ENCODE measurements at regions not wholly inside any gene's neighbourhood (a gene's known extent, or its start where the extent isn't known, plus 50 kb on each side); places are given as distances from the start of the nearest gene placed in this dataset.

GRCh38 chr12:131346555-131347344 is 364.1 kb upstream of the SFSWAP start:
- H3K36me3 ChIP-seq (ENCODE audit: control insufficient read depth in 2 of 2, insufficient read depth in 2 of 2, low read length in 2 of 2) = no peaks in the 10 kb centered on the region
- H3K4me3 ChIP-seq (ENCODE audit: low read length in 2 of 2) = no peak overlapping the region
- no peaks in the 10 kb centered on the region for H3K9me3 ChIP-seq (ENCODE audit: control insufficient read depth in 2 of 2, low read length in 2 of 2)
- H3K9ac ChIP-seq (ENCODE audit: low read length in 2 of 2) = no peak overlapping the region
- H3K27me3 ChIP-seq (ENCODE audit: control insufficient read depth in 1 of 2, insufficient read depth in 2 of 2, low read length in 2 of 2) = peaks cover 14 to 16% of the 10 kb centered on the region in 2 donors
- H3K4me1 ChIP-seq (ENCODE audit: control insufficient read depth, insufficient read depth, low read length) = no peaks in the 10 kb centered on the region
- no peak overlapping the region for H3K27ac ChIP-seq (ENCODE audit: low read length)

GRCh38 chr12:131347345-131347714 is 363.6 kb upstream of the SFSWAP start:
- peaks cover 14 to 16% of the 10 kb centered on the region in 2 donors for H3K27me3 ChIP-seq (ENCODE audit: control insufficient read depth in 1 of 2, insufficient read depth in 2 of 2, low read length in 2 of 2)
- H3K9ac ChIP-seq (ENCODE audit: low read length in 2 of 2) = no peak overlapping the region
- H3K4me1 ChIP-seq (ENCODE audit: control insufficient read depth, insufficient read depth, low read length) = no peaks in the 10 kb centered on the region
- H3K9me3 ChIP-seq (ENCODE audit: control insufficient read depth in 2 of 2, low read length in 2 of 2) = no peaks in the 10 kb centered on the region
- no peak overlapping the region for H3K27ac ChIP-seq (ENCODE audit: low read length)
- H3K36me3 ChIP-seq (ENCODE audit: control insufficient read depth in 2 of 2, insufficient read depth in 2 of 2, low read length in 2 of 2) = no peaks in the 10 kb centered on the region
- H3K4me3 ChIP-seq (ENCODE audit: low read length in 2 of 2) = no peak overlapping the region

- peaks cover 14 to 16% of the 10 kb centered on the region in 2 donors for H3K27me3 ChIP-seq (ENCODE audit: control insufficient read depth in 1 of 2, insufficient read depth in 2 of 2, low read length in 2 of 2)
Measured at GRCh38 chr12:131347732-131348131, 363.2 kb upstream of the SFSWAP start.

GRCh38 chr12:131348231-131348630 is 362.7 kb upstream of the SFSWAP start:
- Histone ChIP-seq H3K9ac (ENCODE audit: low read length in 2 of 2) (no peak overlapping the region), H3K36me3 (ENCODE audit: control insufficient read depth in 2 of 2, insufficient read depth in 2 of 2, low read length in 2 of 2) (no peaks in the 10 kb centered on the region), H3K4me3 (ENCODE audit: low read length in 2 of 2) (no peak overlapping the region), H3K4me1 (ENCODE audit: control insufficient read depth, insufficient read depth, low read length) (no peaks in the 10 kb centered on the region), H3K27me3 (ENCODE audit: control insufficient read depth in 1 of 2, insufficient read depth in 2 of 2, low read length in 2 of 2) (peaks cover 14 to 16% of the 10 kb centered on the region in 2 donors), H3K9me3 (ENCODE audit: control insufficient read depth in 2 of 2, low read length in 2 of 2) (no peaks in the 10 kb centered on the region), H3K27ac (ENCODE audit: low read length) (no peak overlapping the region)

More at GRCh38 chr12:131347732-131348131, 363.2 kb upstream of the SFSWAP start:
- Histone ChIP-seq H3K4me3 (ENCODE audit: low read length in 2 of 2) (no peak overlapping the region), H3K9me3 (ENCODE audit: control insufficient read depth in 2 of 2, low read length in 2 of 2) (no peaks in the 10 kb centered on the region), H3K36me3 (ENCODE audit: control insufficient read depth in 2 of 2, insufficient read depth in 2 of 2, low read length in 2 of 2) (no peaks in the 10 kb centered on the region), H3K27ac (ENCODE audit: low read length) (no peak overlapping the region), H3K4me1 (ENCODE audit: control insufficient read depth, insufficient read depth, low read length) (no peaks in the 10 kb centered on the region), H3K9ac (ENCODE audit: low read length in 2 of 2) (no peak overlapping the region)

- Histone ChIP-seq H3K27ac (ENCODE audit: low read length) (no peak overlapping the region), H3K4me1 (ENCODE audit: control insufficient read depth, insufficient read depth, low read length) (no peaks in the 10 kb centered on the region), H3K9me3 (ENCODE audit: control insufficient read depth in 2 of 2, low read length in 2 of 2) (no peaks in the 10 kb centered on the region), H3K4me3 (ENCODE audit: low read length in 2 of 2) (no peak overlapping the region), H3K36me3 (ENCODE audit: control insufficient read depth in 2 of 2, insufficient read depth in 2 of 2, low read length in 2 of 2) (no peaks in the 10 kb centered on the region), H3K9ac (ENCODE audit: low read length in 2 of 2) (no peak overlapping the region), H3K27me3 (ENCODE audit: control insufficient read depth in 1 of 2, insufficient read depth in 2 of 2, low read length in 2 of 2) (peaks cover 14 to 16% of the 10 kb centered on the region in 2 donors)
Measured at GRCh38 chr12:131348646-131349045, 362.2 kb upstream of the SFSWAP start.

GRCh38 chr12:131349397-131350127 is 361.3 kb upstream of the SFSWAP start:
- H3K27me3 ChIP-seq (ENCODE audit: control insufficient read depth in 1 of 2, insufficient read depth in 2 of 2, low read length in 2 of 2) = peaks cover 14 to 16% of the 10 kb centered on the region in 2 donors
- H3K36me3 ChIP-seq (ENCODE audit: control insufficient read depth in 2 of 2, insufficient read depth in 2 of 2, low read length in 2 of 2) = no peaks in the 10 kb centered on the region
- H3K4me1 ChIP-seq (ENCODE audit: control insufficient read depth, insufficient read depth, low read length) = no peaks in the 10 kb centered on the region
- H3K27ac ChIP-seq (ENCODE audit: low read length) = no peak overlapping the region
- no peak overlapping the region for H3K4me3 ChIP-seq (ENCODE audit: low read length in 2 of 2)
- no peaks in the 10 kb centered on the region for H3K9me3 ChIP-seq (ENCODE audit: control insufficient read depth in 2 of 2, low read length in 2 of 2)
- H3K9ac ChIP-seq (ENCODE audit: low read length in 2 of 2) = no peak overlapping the region

GRCh38 chr12:131350943-131351318 is 360.0 kb upstream of the SFSWAP start:
- H3K27me3 ChIP-seq (ENCODE audit: control insufficient read depth in 1 of 2, insufficient read depth in 2 of 2, low read length in 2 of 2) = peaks cover 16% of the 10 kb centered on the region in 2 donors
- no peaks in the 10 kb centered on the region for H3K4me1 ChIP-seq (ENCODE audit: control insufficient read depth, insufficient read depth, low read length)
- no peaks in the 10 kb centered on the region for H3K9me3 ChIP-seq (ENCODE audit: control insufficient read depth in 2 of 2, low read length in 2 of 2)
- H3K27ac ChIP-seq (ENCODE audit: low read length) = no peak overlapping the region
- H3K9ac ChIP-seq (ENCODE audit: low read length in 2 of 2) = no peak overlapping the region
- H3K4me3 ChIP-seq (ENCODE audit: low read length in 2 of 2) = no peak overlapping the region
- H3K36me3 ChIP-seq (ENCODE audit: control insufficient read depth in 2 of 2, insufficient read depth in 2 of 2, low read length in 2 of 2) = no peaks in the 10 kb centered on the region

GRCh38 chr12:131351319-131352028 is 359.4 kb upstream of the SFSWAP start:
- Histone ChIP-seq H3K36me3 (ENCODE audit: control insufficient read depth in 2 of 2, insufficient read depth in 2 of 2, low read length in 2 of 2) (no peaks in the 10 kb centered on the region), H3K9ac (ENCODE audit: low read length in 2 of 2) (no peak overlapping the region), H3K4me3 (ENCODE audit: low read length in 2 of 2) (no peak overlapping the region), H3K9me3 (ENCODE audit: control insufficient read depth in 2 of 2, low read length in 2 of 2) (no peaks in the 10 kb centered on the region), H3K27ac (ENCODE audit: low read length) (no peak overlapping the region), H3K27me3 (ENCODE audit: control insufficient read depth in 1 of 2, insufficient read depth in 2 of 2, low read length in 2 of 2) (peaks cover 16 to 21% of the 10 kb centered on the region in 2 donors), H3K4me1 (ENCODE audit: control insufficient read depth, insufficient read depth, low read length) (no peaks in the 10 kb centered on the region)

- no peak overlapping the region for H3K27ac ChIP-seq (ENCODE audit: low read length)
Measured at GRCh38 chr12:131352296-131352900, 358.5 kb upstream of the SFSWAP start.

GRCh38 chr12:131353376-131353775 is 357.5 kb upstream of the SFSWAP start:
- Histone ChIP-seq H3K27ac (ENCODE audit: low read length) (no peak overlapping the region), H3K9ac (ENCODE audit: low read length in 2 of 2) (no peak overlapping the region), H3K27me3 (ENCODE audit: control insufficient read depth in 1 of 2, insufficient read depth in 2 of 2, low read length in 2 of 2) (peaks cover 7 to 12% of the 10 kb centered on the region in 2 donors), H3K9me3 (ENCODE audit: control insufficient read depth in 2 of 2, low read length in 2 of 2) (no peaks in the 10 kb centered on the region), H3K4me1 (ENCODE audit: control insufficient read depth, insufficient read depth, low read length) (no peaks in the 10 kb centered on the region), H3K4me3 (ENCODE audit: low read length in 2 of 2) (no peak overlapping the region), H3K36me3 (ENCODE audit: control insufficient read depth in 2 of 2, insufficient read depth in 2 of 2, low read length in 2 of 2) (no peaks in the 10 kb centered on the region)

More at GRCh38 chr12:131352296-131352900, 358.5 kb upstream of the SFSWAP start:
- H3K27me3 ChIP-seq (ENCODE audit: control insufficient read depth in 1 of 2, insufficient read depth in 2 of 2, low read length in 2 of 2) = peaks cover 16 to 18% of the 10 kb centered on the region in 2 donors
- H3K4me1 ChIP-seq (ENCODE audit: control insufficient read depth, insufficient read depth, low read length) = no peaks in the 10 kb centered on the region
- no peak overlapping the region for H3K4me3 ChIP-seq (ENCODE audit: low read length in 2 of 2)
- H3K9ac ChIP-seq (ENCODE audit: low read length in 2 of 2) = no peak overlapping the region
- H3K36me3 ChIP-seq (ENCODE audit: control insufficient read depth in 2 of 2, insufficient read depth in 2 of 2, low read length in 2 of 2) = no peaks in the 10 kb centered on the region
- H3K9me3 ChIP-seq (ENCODE audit: control insufficient read depth in 2 of 2, low read length in 2 of 2) = no peaks in the 10 kb centered on the region

Data from stomach smooth muscle (tissue), 2 donors.